MCF 10A (cell line): ENCODE measurements at regions not wholly inside any gene's neighbourhood (a gene's known extent, or its start where the extent isn't known, plus 50 kb on each side); places are given as distances from the start of the nearest gene placed in this dataset.

ENCODE experiments used
- BruUV-seq: library from RNA; stranded (reverse); fragments of 400-500 nt; replicated peaks from 2 replicates; lab custom pipeline; 2021; lab: Mats Ljungman, UMichigan
- CTCF ChIA-PET: fragments of 300-600 bp; sonication (Branson Sonifier 250); formaldehyde crosslinking; extraction: SDS; loops from one replicate; lab custom pipeline; 2021; ENCODE audit warnings: antibody characterized with exemption, inconsistent platforms; lab: Yijun Ruan, JAX
- POLR2A ChIA-PET: fragments of 300-600, 350-650 bp; sonication (Branson Sonifier 250); formaldehyde crosslinking; extraction: SDS; loops from one replicate; lab custom pipeline; 2020; ENCODE audit warnings: antibody characterized with exemption, inconsistent platforms; lab: Yijun Ruan, JAX
- DNase-seq: peaks from one replicate; pipeline ENCODE4 v3.0.0-alpha.2; 2018; ENCODE audit not compliant: unreplicated experiment
- H3K27ac Mint-ChIP-seq: one replicate; pipeline ENCODE4 v1.8.0; 2022; ENCODE audit warnings: mild to moderate bottlenecking, low read depth, mixed read lengths; ENCODE audit not compliant: unreplicated experiment
- H3K27me3 Mint-ChIP-seq: one replicate; pipeline ENCODE4 v1.8.0; 2022; ENCODE audit warnings: mixed read lengths; ENCODE audit not compliant: insufficient read depth, unreplicated experiment
- H3K36me3 Mint-ChIP-seq: one replicate; pipeline ENCODE4 v1.8.0; 2022; ENCODE audit warnings: mild to moderate bottlenecking, moderate library complexity, mixed read lengths; ENCODE audit not compliant: insufficient read depth, unreplicated experiment
- H3K4me1 Mint-ChIP-seq: one replicate; pipeline ENCODE4 v1.8.0; 2022; ENCODE audit warnings: mixed read lengths; ENCODE audit not compliant: insufficient read depth, unreplicated experiment
- H3K4me3 Mint-ChIP-seq: one replicate; pipeline ENCODE4 v1.8.0; 2022; ENCODE audit warnings: mild to moderate bottlenecking, moderate library complexity, mixed read lengths; ENCODE audit not compliant: unreplicated experiment
- H3K9me3 Mint-ChIP-seq: one replicate; pipeline ENCODE4 v1.8.0; 2022; ENCODE audit warnings: mixed read lengths; ENCODE audit not compliant: unreplicated experiment
- CTCF ChIP-seq: fragments of 200-600 bp; IDR thresholded peaks from one replicate; pipeline ENCODE4 v1.8.0; 2022; ENCODE audit warnings: antibody characterized with exemption, mild to moderate bottlenecking; ENCODE audit not compliant: unreplicated experiment
- intact Hi-C: fragments of 100-400 bp; cut with micrococcal nuclease; formaldehyde crosslinking; loops from 2 replicates; pipeline ENCODE4 v1.14.1; 2022

GRCh38 chr3:191076903-191077552 is 122.0 kb upstream of the OSTN start:
- Mint-ChIP-seq H3K36me3 (no peaks in the 10 kb centered on the region), H3K27ac (no peak overlapping the region), H3K4me3 (no peak overlapping the region), H3K4me1 (no peaks in the 10 kb centered on the region), H3K27me3 (no peaks in the 10 kb centered on the region), H3K9me3 (peaks cover 30% of the 10 kb centered on the region)
- BruUV-seq = no TSS peak
- no peak for TF ChIP-seq CTCF
- no peak for DNase-seq
- POLR2A ChIA-PET = no interaction called here
- intact Hi-C loops = no loop called here
- CTCF ChIA-PET = interaction anchor here (0.7 to 0.8 kb wide), 2 partner anchors 23 to 580 kb away, joined by 3 to 4 read pairs; no protein-coding TSS in a partner anchor

GRCh38 chr3:191074511-191074910 is 124.5 kb upstream of the OSTN start:
- Mint-ChIP-seq H3K27me3 (no peaks in the 10 kb centered on the region), H3K36me3 (no peaks in the 10 kb centered on the region), H3K4me1 (peaks cover 21% of the 10 kb centered on the region), H3K4me3 (no peak overlapping the region), H3K27ac (no peak overlapping the region), H3K9me3 (peaks cover 19% of the 10 kb centered on the region)
- CTCF ChIA-PET = no interaction called here
- no TSS peak for BruUV-seq
- intact Hi-C loops = no loop called here
- no peak for TF ChIP-seq CTCF
- POLR2A ChIA-PET = no interaction called here
- DNase-seq = no peak

- no TSS peak for BruUV-seq
- peaks cover 32% of the 10 kb centered on the region for H3K4me1 Mint-ChIP-seq
- no peak for TF ChIP-seq CTCF
- no peaks in the 10 kb centered on the region for H3K9me3 Mint-ChIP-seq
- intact Hi-C loops = loop anchor here (1.0 kb wide), 1 partner anchor 70 kb away; no protein-coding TSS in a partner anchor
- no peak for DNase-seq
- CTCF ChIA-PET = no interaction called here
- peak overlapping the region; percentile 57 for H3K27ac Mint-ChIP-seq
- no peaks in the 10 kb centered on the region for H3K27me3 Mint-ChIP-seq
- H3K36me3 Mint-ChIP-seq = no peaks in the 10 kb centered on the region
- H3K4me3 Mint-ChIP-seq = no peak overlapping the region
- POLR2A ChIA-PET = interaction anchor here (0.8 kb wide), 1 partner anchor 9 kb away, joined by 4 read pairs; no protein-coding TSS in a partner anchor
Observed at GRCh38 chr3:191070762-191071403, 128.2 kb upstream of the OSTN start.

- CTCF ChIA-PET = no interaction called here
- peak overlapping the region; percentile 57 for H3K27ac Mint-ChIP-seq
- DNase-seq = peak; percentile 67
Observed at GRCh38 chr3:191070201-191070600, 128.8 kb upstream of the OSTN start.

More at GRCh38 chr3:191070201-191070600, 128.8 kb upstream of the OSTN start:
- BruUV-seq = no TSS peak
- H3K36me3 Mint-ChIP-seq = no peaks in the 10 kb centered on the region
- TF ChIP-seq CTCF = no peak
- intact Hi-C loops = loop anchor here (1.0 kb wide), 1 partner anchor 71 kb away; no protein-coding TSS in a partner anchor
- no peak overlapping the region for H3K4me3 Mint-ChIP-seq
- POLR2A ChIA-PET = interaction anchor here (0.8 kb wide), 1 partner anchor 9 kb away, joined by 4 read pairs; no protein-coding TSS in a partner anchor
- no peaks in the 10 kb centered on the region for H3K9me3 Mint-ChIP-seq
- no peaks in the 10 kb centered on the region for H3K27me3 Mint-ChIP-seq
- H3K4me1 Mint-ChIP-seq = peaks cover 36% of the 10 kb centered on the region
